ENCODE measurements at regions not wholly inside any gene's neighbourhood (a gene's known extent, or its start where the extent isn't known, plus 50 kb on each side); places are given as distances from the start of the nearest gene placed in this dataset.

DNA sequence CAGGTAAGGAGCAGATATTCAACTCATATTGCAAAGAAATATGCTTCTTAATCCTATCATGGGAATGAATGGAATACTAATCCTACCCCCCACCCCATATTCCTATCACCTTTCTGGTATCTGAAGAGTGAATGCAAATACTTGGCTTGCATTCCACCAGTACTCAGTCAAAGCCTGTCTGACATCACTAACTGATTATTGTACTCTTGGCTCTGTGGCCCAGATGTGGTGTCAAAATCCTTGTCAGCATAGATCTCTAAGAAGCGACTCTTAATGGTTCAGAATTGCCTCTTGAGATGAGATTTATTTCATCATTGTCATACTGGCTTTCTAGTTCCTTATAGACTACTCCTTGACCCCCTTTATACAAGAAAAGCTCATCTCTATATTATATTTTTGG is 604.6 kb downstream of the ADGRL2 start:
- no peak overlapping the region for H3K27ac ChIP-seq
- intact Hi-C loops (cut with DNase I): no loop called here
- no peaks in the 10 kb centered on the region for H3K36me3 ChIP-seq
- no peak overlapping the region for H3K4me3 ChIP-seq
- no peak for DNase-seq
- H3K9me3 ChIP-seq: no peaks in the 10 kb centered on the region
- 78 to 85% methylated on average over 1 of the region's 1 CpG for WGBS, 2 donors
- H3K4me1 ChIP-seq: no peaks in the 10 kb centered on the region
- no peaks in the 10 kb centered on the region for H3K27me3 ChIP-seq
- no peak for TF ChIP-seq POLR2A (IDR thresholded peaks at IDR 0.05)
- TF ChIP-seq, protein P1, sequence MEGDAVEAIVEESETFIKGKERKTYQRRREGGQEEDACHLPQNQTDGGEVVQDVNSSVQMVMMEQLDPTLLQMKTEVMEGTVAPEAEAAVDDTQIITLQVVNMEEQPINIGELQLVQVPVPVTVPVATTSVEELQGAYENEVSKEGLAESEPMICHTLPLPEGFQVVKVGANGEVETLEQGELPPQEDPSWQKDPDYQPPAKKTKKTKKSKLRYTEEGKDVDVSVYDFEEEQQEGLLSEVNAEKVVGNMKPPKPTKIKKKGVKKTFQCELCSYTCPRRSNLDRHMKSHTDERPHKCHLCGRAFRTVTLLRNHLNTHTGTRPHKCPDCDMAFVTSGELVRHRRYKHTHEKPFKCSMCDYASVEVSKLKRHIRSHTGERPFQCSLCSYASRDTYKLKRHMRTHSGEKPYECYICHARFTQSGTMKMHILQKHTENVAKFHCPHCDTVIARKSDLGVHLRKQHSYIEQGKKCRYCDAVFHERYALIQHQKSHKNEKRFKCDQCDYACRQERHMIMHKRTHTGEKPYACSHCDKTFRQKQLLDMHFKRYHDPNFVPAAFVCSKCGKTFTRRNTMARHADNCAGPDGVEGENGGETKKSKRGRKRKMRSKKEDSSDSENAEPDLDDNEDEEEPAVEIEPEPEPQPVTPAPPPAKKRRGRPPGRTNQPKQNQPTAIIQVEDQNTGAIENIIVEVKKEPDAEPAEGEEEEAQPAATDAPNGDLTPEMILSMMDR (IDR thresholded peaks at IDR 0.05): no peak

DNA sequence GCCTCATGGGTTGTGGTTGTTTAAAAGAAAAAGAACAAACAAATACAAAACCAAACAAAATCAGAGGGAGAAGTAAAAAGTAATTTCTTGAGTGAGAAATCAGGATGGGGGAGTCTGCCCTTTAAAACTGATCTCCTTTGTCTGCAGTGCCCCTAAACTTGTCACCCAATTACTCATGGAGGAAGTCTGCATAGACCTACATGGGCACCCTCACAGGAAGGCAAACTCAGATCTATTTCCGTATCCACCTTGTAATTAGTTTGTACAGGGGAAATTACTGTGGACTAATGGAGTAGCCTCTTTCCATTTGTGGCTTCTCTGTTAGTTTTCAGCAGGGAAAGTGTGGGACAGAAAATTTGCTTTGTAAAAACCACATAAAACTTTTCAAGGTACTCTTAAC is 600.4 kb downstream of the ADGRL2 start:
- 59 to 83% methylated on average over 1 of the region's 1 CpG for WGBS, 2 donors
- TF ChIP-seq, protein P1 (IDR thresholded peaks at IDR 0.05): no peak
- TF ChIP-seq POLR2A (IDR thresholded peaks at IDR 0.05): no peak
- intact Hi-C loops (cut with DNase I): no loop called here

DNA sequence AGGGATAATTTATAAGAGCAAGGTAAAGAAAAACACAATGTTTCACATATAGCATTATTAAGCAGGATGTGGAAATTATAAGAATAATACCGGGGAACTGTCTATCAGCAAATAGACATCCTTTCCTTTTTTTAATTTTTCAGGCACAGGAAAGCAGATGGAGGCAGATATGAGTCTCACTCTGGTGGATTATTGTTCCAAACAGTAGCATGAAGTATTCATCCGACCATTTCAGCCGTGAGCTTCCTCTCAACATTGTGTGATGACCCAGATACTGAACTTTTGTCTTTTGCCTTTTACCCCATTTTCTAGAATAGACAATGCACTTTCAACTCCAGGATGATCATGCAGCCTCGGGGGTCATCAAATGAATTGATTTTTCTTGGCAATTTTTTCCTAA is 599.8 kb downstream of the ADGRL2 start:
- intact Hi-C loops (cut with DNase I): no loop called here
- no peaks in the 10 kb centered on the region for H3K36me3 ChIP-seq
- H3K27ac ChIP-seq: no peak overlapping the region
- H3K27me3 ChIP-seq: no peaks in the 10 kb centered on the region
- no peak overlapping the region for H3K4me3 ChIP-seq
- TF ChIP-seq, protein P1 (IDR thresholded peaks at IDR 0.05): no peak
- no peak for TF ChIP-seq POLR2A (IDR thresholded peaks at IDR 0.05)
- 65 to 67% methylated on average over 4 of the region's 4 CpGs for WGBS, 2 donors
- no peak for DNase-seq
- no peaks in the 10 kb centered on the region for H3K9me3 ChIP-seq
- no peaks in the 10 kb centered on the region for H3K4me1 ChIP-seq

More for the DNA sequence above, 600.4 kb downstream of the ADGRL2 start:
- no peak overlapping the region for H3K27ac ChIP-seq
- no peaks in the 10 kb centered on the region for H3K36me3 ChIP-seq
- no peak for DNase-seq
- H3K9me3 ChIP-seq: no peaks in the 10 kb centered on the region
- H3K27me3 ChIP-seq: no peaks in the 10 kb centered on the region
- no peak overlapping the region for H3K4me3 ChIP-seq
- no peaks in the 10 kb centered on the region for H3K4me1 ChIP-seq

DNA sequence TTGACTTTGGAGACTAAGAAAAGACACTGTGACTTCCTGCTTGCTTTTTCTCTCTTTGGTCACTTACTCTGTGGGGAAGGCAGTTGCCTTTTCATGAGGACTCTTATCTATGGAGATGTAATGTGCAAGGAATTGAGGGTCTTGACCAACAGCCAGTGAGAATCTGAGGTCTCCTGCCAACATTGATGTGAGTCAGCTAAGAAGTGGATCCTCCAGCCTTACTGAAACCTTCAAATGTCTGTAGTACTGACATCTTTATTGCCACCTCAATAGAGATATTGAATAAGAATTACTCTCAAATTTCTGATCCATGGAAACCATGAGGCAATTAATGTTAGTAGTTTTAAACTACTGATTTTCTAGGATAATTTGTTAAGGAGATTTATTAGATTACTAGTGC is 598.4 kb downstream of the ADGRL2 start:
- TF ChIP-seq, protein P1 (IDR thresholded peaks at IDR 0.05): no peak
- no peak for TF ChIP-seq POLR2A (IDR thresholded peaks at IDR 0.05)
- Histone ChIP-seq H3K4me3 (no peak overlapping the region), H3K9me3 (no peaks in the 10 kb centered on the region), H3K36me3 (no peaks in the 10 kb centered on the region), H3K27ac (no peak overlapping the region), H3K4me1 (no peaks in the 10 kb centered on the region), H3K27me3 (no peaks in the 10 kb centered on the region)
- DNase-seq: no peak
- intact Hi-C loops (cut with DNase I): no loop called here

DNA sequence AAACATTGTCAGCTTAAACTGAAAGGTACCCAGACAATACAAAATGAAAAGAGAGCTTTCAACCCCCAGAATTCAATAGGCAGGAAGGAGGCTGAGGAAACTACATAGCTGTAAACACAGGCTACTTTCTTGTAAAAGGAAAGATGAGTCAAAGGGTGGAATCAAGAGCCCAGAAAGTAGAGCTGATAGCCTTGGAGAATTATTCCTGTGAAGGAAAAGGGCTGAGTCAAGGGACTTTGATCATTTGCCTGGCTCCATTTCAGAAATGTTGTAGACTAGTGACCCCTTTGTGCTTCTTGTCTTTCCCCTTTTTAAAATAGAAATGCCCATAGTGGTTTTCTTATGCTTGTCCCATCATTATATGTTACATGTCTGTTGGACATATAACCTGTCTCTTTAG is 597.6 kb downstream of the ADGRL2 start:
- Histone ChIP-seq H3K27ac (no peak overlapping the region), H3K27me3 (no peaks in the 10 kb centered on the region), H3K36me3 (no peaks in the 10 kb centered on the region), H3K4me1 (no peaks in the 10 kb centered on the region), H3K9me3 (no peaks in the 10 kb centered on the region), H3K4me3 (no peak overlapping the region)
- no peak for TF ChIP-seq POLR2A (IDR thresholded peaks at IDR 0.05)
- TF ChIP-seq, protein P1 (IDR thresholded peaks at IDR 0.05): no peak
- DNase-seq: no peak
- intact Hi-C loops (cut with DNase I): no loop called here
